Coronary artery (tissue), 2 donors: ENCODE measurements at regions not wholly inside any gene's neighbourhood (a gene's known extent, or its start where the extent isn't known, plus 50 kb on each side); places are given as distances from the start of the nearest gene placed in this dataset.

Experiments
- DNase-seq: peaks from one replicate; pipeline ENCODE4 v3.0.0-alpha.2; 2017; ENCODE audit warnings: low spot score
- H3K27ac ChIP-seq, 2 donors: fragments of 200-600 bp; sonication (generic); one replicate each; pipeline ENCODE4 v1.5.1; 2016 to 2019
- H3K4me3 ChIP-seq: fragments of 200-600 bp; sonication (generic); 2 replicates; pipeline ENCODE4 v1.5.1; 2016; ENCODE audit warnings: mild to moderate bottlenecking, moderate library complexity
- TF ChIP-seq, protein P1 (sequence below): fragments of 200-600 bp; sonication (generic); IDR thresholded peaks from one replicate; pipeline ENCODE4 v1.5.1; 2019; ENCODE audit warnings: antibody characterized with exemption

DNA sequence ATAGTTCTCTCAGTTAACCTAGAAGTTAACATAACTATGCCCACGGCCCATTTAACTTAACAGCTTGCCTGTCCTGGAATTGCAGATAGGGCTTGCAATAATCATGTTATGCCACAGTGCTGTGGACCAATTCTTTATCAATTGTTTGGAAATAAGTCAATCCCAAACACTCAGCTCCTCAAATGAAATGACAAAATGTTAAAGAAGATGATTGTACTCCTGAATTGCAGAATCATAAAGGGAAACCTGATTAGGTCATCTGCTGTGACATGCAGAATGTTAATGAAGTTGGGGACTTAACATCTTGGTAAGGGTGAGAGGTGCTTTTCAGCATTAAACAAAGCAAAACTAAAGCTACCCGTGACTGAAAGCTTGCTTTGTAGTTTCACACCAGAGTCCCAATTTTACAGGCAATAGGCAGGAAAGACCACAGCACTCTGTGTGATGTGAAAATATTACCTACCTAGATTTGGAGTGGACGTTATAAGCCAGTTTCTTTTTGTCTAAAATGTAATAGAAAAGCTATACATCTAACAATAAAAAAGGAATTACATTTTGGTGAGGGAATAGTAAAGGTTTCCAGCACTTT lies 364.0 kb downstream of the GPD2 start:
- no peak overlapping the region for H3K4me3 ChIP-seq

DNA sequence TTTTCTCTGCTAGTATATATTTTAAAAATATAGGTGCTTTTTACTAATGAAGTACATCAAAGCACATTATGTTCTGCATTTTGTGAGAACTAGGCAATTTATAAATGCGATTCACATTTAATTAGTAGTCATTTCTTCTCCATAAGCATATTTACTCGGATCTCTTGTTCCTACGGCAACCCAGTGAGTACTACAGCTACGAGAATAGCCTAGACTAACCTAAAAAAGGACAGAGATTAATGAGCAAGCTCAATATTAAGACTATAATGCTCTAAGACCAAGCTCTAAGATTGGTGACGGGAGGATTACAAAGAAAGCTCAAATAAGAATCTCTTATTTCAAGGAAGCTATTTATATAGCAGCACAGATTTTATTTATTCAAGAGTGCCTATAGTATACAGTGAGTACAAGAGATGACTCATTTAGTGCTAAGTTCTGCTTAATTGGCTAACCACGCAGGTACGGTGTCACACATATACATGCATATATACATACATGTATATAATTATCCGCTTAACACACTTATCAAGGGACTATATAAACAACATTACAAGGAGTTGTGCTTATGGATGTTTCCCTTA lies 364.7 kb downstream of the GPD2 start:
- DNase-seq = no peak
- H3K4me3 ChIP-seq = no peak overlapping the region
- H3K27ac ChIP-seq = no peak overlapping the region
- TF ChIP-seq, protein P1, sequence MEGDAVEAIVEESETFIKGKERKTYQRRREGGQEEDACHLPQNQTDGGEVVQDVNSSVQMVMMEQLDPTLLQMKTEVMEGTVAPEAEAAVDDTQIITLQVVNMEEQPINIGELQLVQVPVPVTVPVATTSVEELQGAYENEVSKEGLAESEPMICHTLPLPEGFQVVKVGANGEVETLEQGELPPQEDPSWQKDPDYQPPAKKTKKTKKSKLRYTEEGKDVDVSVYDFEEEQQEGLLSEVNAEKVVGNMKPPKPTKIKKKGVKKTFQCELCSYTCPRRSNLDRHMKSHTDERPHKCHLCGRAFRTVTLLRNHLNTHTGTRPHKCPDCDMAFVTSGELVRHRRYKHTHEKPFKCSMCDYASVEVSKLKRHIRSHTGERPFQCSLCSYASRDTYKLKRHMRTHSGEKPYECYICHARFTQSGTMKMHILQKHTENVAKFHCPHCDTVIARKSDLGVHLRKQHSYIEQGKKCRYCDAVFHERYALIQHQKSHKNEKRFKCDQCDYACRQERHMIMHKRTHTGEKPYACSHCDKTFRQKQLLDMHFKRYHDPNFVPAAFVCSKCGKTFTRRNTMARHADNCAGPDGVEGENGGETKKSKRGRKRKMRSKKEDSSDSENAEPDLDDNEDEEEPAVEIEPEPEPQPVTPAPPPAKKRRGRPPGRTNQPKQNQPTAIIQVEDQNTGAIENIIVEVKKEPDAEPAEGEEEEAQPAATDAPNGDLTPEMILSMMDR = no peak

More for the DNA sequence above, 364.0 kb downstream of the GPD2 start:
- no peak overlapping the region for H3K27ac ChIP-seq
- DNase-seq = no peak
- TF ChIP-seq, protein P1 = no peak

DNA sequence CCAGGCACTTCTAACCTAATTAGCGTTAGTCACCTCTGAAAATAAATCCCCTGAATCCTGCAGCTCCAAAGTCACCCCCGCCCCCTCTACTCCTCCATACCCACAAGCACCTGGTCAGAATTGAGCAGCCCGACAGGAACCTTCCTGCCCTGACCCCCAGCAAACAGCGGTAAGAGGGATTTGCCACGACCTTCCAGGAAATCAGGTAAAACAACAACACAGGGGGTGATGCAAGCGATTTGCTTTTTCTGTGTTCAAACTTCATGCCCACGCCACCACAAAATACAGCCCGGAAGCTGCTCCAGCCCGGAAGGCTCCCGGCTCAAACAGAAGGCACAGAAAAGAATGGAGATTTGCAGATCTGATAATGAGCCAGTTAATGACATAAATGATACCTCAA lies 367.1 kb downstream of the GPD2 start:
- Histone ChIP-seq H3K27ac (no peak overlapping the region), H3K4me3 (no peak overlapping the region)
- TF ChIP-seq, protein P1 = no peak
- DNase-seq = no peak

DNA sequence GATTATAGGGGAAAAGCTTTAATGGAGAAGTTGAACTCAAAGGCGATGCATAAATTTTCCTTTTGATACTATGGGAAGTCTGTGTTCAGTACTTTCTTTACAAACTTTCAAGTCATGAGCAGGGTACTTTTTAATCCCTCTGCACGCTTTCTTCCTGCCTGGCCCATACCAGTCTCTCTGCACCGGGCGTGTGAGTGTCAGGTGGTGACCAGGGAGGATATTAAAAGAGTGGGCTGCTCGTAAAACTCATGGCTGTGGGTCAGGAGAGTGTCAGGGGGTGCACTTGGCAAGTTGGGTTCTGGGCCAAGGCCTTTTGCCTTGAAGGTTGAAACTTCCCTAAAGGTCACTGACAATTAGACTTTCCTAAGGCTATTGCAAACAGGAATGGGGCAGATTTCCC lies 367.8 kb downstream of the GPD2 start:
- no peak overlapping the region for H3K4me3 ChIP-seq
- DNase-seq = no peak
- TF ChIP-seq, protein P1 = no peak
- no peak overlapping the region for H3K27ac ChIP-seq

DNA sequence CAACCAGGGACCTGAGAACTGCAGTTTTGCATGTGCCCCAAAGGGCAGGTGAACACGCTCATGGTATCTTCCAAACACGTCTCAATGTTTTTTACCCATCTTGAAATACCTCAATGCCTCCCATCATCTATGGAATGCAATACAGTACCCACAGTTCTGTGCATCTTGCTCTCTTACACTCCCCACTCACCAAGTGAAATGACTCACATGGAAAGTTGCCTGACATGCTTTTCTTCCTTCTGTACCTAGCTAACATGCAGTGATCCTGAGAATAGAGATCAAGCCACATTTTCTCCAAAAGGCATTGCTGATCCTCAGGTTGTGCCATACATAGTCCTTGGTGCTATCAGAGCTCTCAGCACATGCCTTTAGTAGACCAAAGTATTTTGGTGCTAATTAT lies 373.9 kb downstream of the GPD2 start:
- no peak overlapping the region for H3K27ac ChIP-seq
- H3K4me3 ChIP-seq = no peak overlapping the region
- TF ChIP-seq, protein P1 = no peak
- DNase-seq = no peak

DNA sequence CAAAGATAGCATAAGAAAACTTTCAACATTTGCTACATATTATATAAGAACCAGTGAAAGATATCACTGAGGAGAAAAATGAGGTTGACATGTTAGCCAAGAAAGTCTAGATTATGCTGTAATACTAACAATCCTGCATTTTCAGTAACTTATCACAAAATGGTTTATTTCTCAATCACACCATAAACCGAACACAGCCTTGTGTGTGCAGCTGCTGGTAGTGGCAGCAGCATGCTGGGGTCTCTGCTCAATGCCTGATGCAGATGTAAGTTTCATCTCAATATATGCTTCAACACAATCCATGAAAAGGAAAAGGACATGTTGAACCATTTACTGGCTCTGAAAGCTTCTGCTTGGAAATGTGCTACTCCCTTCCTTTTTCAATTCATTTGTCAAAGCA lies 376.3 kb downstream of the GPD2 start:
- Histone ChIP-seq H3K4me3 (no peak overlapping the region), H3K27ac (no peak overlapping the region)
- TF ChIP-seq, protein P1 = no peak
- no peak for DNase-seq

DNA sequence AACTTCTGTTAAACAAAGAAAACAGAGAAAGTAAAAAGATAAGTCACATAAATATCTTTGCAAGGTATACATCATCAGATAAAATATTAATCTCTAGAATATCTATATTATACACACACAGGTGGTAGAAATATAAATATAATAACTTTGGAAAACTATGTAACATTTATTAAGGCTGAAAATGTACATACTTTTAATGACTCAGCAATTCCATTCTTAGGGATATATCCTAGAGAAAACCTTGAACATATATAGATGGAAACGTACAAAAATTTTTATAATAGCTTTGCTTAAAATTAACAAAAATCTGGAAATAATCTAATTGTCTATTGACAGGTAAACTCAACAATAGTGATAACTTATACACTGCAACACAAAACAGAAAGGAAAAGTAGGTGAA lies 381.3 kb downstream of the GPD2 start:
- no peak overlapping the region for H3K27ac ChIP-seq
- no peak for DNase-seq
- TF ChIP-seq, protein P1 = no peak
- no peak overlapping the region for H3K4me3 ChIP-seq
